IPS DF 19.7 (cell line): ENCODE measurements at regions not wholly inside any gene's neighbourhood (a gene's known extent, or its start where the extent isn't known, plus 50 kb on each side); places are given as distances from the start of the nearest gene placed in this dataset.
"Not testable (repeated sequence)": the region's sequence is repeated elsewhere in the genome, so short reads cannot be mapped to it uniquely, and the experiment has no call there.

Source experiments
- DNase-seq: peaks from one replicate; pipeline ENCODE4 v3.0.0-alpha.2; 2013; ENCODE audit warnings: low read depth, low spot score

DNA sequence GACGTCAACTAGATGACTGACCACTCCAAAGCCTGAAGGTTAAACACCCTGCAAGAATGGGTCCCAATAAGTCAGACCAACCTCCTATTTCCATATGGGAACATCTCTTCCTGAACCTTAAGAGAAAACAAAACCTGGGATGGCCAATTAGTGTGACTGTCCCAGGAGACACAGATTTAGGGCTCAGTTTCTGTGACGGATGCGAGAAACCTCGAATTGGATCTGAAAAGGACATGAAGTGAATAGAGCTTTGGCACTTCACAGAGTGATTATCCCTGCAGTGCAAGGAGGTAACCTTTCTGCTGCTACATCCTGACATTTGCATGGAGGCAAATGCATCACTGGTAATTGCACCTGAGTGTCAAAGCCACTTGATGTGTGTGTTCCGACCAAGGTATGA is 442.2 kb upstream of the KLF12 start:
- DNase-seq, result no peak

DNA sequence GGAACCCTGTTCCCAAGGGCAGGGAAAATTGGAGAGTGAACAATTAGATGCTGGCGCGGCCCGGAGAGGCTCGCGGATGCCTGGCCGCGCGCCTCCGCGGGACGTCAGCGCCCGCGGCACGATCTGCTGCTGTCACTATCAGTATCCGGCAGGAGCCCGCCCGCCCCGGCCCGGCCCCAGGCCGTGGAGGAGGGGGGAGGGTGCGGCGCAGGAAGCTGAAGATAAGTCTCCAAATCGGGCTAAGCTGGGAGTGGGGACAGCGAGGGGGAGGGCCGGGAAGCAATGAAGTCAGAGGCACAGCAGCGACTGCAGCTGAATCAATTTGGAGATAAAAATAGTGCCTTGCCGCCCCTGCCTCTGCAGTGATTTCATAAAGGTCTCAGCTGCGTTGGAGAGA is 441.5 kb upstream of the KLF12 start:
- DNase-seq, result peak; percentile 15

DNA sequence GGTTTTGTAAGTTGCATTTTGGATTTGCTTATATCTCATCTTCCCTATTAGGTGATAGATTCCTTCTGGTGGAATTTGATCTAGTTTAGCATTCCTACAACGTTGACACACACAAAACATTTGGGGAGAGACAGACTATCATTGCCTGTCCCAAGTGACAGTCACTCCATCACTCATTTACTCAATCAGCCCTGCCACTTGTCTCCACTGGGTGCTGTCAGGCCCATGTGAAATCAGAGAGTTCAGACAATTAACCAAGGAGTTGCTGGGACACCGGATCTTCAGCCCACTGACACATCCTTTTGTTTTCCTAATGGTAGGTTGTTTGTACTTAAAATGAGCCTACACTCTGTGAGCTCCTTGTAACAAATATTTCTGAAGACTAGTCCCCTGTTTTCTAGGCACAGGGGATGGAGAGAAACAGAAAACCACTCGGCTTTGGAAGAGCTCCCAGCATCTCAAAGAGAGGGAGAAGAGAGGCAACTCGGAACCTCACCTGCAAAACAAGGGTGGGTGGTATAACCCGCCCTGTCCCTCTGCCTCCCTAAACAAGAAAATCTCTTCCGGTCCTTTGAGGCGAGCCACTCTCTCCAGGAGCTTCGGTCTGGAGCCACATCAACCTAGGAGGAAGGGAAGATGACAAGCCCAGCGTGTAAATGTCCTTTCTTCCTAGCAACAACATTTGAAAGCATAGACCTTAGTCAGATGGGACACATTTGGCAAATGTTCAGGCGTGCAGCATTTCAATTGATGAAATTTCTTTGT is 440.9 kb upstream of the KLF12 start:
- no peak for DNase-seq

DNA sequence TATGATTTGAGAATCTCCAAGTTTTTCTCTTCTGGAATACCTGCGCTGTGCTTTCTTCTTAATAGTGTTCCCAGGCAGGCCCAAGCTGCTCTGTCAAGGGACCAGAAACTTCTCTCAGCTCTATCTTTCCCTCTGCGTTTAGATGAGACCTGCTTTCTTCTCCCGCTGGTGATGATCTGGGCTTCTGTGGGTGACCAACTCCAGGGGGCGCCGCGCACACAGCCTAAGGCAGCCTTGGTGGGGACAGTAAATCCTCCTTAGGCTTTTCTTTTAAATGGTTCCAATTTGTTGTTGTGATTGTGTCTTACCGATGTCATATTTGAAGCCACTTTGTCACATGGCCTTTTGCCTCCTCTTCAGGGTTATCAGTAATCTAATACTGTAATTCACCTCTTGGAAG is 439.4 kb upstream of the KLF12 start:
- DNase-seq, result no peak

DNA sequence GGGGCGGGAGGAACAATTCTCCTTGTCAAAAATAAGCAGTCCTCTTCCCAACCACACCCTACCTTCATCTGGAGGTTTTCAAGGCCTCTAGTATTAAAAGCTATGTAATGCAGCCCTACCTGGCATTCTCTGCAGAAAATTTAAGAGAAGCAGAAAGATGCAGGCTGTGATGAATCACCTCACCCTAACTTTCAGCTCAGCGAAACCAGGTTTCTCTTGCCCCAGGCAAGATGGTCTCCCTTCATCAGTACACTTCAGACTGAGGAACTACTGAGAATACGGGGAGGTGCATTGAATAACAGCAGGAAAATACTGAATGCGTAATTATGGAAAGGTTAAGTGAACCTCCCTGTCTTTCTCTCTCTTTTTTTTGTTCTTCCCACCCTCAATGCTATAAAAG is 437.6 kb upstream of the KLF12 start:
- no peak for DNase-seq

DNA sequence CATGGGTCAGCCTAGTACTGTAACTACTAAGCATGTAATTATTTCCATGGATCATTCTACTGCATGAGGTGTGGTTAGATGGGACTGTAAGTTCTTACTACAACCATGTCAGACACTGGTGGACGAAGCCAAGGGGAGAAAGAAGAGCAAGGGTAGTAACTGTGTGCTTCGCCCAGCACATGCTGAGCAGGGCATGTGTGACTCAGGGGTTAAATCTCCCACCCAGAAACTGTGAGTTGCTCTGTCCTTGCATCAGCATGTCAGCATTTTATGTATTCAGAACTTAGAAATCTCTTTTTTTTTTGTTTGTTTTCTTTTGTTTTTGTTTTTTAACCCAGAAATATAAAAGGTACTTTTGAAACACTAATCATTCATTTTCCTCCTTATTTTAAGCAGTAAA is 436.6 kb upstream of the KLF12 start:
- no peak for DNase-seq

DNA sequence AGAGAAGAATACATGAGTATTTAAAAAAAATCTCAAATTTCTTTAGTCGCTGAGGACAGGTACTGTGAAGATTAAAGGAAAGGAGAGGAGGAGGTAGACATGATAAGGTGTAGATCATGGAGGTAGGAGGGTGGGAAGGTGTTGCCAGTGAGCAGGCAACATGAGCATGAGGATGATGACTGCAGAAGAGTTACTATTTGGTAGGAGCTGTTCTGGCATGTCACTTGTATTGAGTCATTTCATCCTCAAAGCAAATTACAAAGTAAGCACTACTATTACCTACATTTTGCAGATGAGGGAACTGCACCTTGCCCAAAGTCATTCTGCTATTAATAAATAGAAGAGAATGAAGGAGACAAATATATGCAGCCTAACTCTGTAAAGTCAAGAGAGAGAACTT is 435.8 kb upstream of the KLF12 start:
- no peak for DNase-seq

DNA sequence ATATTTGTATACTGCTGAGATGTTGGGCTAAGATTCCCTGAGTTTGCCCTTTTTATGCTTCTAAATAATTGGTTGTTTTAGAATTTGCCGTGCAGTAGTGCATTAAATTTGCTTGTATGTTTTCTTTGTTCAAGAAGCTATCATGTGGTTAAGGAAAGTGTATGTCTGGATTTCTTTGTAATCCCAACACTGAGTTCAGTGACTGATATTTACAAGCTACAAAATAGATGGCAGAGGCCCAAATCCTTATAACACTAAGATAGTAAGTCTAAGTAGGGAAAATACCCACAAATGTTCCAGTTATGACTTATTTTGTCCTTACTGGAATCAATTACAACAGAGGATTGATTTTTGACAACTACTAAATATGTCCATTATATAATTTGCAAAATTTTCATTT is 435.0 kb upstream of the KLF12 start:
- DNase-seq, result no peak

DNA sequence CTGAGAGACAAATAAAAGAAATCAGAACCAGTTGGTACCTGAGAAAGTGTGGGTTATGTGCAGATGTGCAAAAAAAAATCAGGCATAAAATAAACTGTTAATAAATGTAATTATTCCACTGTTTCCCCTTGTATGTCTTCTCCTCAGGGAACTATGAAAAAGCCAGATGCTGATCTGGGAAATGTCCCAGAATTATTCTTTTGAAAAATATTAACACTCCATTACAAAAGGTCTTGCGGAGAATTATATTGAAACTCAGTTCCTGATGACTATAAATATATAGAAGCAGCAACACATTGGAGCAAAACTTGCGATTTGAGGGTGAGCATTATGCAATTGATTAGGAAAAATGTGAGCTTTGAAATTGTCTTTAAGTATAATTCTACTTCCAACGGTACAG is 433.3 kb upstream of the KLF12 start:
- DNase-seq, result no peak

DNA sequence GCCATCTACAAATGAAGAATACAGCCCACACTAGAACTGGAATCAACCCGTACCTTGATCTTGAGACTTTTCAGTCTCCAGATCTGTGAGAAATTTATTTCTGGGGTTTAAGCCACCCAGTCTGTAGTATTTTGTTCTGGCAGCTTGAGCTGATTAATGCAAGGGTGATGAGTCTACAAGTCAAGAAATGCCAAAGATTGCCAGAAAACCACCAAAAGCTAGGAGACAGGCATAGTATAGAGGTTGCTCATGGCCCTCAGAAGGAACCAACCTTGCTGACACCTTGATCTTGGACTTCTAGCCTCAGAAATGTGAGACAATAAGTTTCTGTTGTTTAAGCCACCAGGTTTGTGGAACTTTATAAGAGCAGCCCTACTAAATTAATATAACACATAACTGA is 428.2 kb upstream of the KLF12 start:
- no peak for DNase-seq

DNA sequence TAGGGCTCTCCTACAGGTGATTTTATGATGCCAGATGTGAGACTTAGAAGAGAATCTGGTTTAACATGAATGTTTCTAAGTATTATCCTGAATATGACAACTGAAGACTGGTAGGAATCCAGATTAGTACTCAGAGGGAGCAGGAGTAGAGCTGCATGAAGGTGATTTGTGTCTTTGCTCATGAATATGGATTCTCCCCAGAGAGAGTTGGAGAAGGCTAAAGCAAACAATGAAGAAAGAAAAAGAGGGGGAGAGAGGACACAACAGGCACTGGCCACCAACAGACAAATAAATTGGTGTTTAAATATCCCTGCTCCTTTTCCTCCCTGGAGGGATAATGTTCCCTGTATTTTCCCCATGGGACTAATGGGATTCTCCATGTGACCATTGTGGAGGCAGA is 427.0 kb upstream of the KLF12 start:
- no peak for DNase-seq

DNA sequence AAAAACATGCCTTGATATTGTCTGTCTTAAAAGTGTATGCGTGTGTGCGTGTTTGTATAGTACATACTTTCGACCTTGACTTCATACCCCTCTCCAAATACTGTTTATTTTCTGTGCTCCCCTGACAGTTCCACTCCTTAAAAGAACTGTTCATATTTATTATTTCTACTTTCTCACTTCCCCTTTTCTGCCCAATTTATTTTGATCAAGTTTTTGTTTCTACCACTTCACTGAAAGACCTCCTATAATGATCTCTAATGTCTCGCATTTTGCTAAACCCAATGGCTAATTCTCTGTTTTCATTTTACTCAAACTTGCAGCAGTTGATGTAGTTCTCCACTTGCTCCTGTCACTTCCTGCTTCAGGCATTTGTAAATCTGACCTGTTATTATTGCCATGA is 426.1 kb upstream of the KLF12 start:
- DNase-seq, result no peak

DNA sequence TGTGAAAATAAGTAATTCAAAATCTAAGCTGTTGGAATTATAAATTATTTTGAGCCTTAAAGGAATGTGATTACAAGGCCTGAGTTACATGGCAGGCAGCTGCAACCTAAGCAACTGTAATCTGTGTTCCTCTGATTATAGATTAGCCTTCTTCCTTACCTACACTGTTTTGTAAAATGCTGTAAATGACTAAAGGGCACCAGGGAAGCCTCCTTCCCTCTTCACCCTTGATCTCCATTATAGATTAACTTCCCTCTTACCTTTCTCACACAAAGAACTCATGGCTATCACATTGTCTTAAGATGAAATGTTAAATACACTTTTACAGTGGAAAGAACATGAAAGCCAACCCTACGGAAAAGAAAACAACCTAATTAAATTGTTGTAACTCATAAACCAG is 423.7 kb upstream of the KLF12 start:
- no peak for DNase-seq

DNA sequence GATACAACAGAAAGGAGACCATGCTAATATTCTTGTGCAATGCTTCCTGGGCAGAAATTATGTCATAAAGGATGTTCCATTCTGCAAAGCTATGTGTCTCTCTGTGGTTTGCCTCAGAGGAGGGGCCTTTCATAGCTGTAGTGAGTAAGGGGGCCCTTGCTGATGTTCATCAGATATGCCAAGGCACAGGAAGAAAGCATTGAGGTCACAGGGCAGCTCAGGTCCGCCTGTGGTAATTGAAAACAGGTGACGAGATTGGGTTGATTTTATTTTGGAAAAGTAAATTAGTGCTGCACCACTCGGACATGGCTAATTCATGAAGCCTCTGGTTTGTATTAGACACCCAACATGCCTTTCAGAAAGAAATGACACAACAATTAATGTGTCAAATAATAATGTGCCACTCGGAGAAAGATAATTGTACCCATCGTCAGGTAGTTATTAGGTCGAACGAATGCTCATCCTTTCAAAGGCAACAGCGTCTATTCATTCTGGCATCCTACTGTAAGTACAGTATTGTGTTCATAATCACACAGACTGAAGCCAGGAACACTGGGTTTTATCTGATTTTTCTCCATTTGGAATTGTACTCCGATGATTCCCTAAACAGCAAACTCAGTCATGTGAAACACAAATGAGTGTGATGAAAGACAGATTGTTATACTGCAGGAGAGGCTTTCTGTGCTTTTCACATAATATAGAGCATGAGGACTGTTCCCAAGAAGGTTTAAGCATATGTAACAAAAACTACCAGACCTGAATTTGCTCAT is 421.6 kb upstream of the KLF12 start:
- no peak for DNase-seq

DNA sequence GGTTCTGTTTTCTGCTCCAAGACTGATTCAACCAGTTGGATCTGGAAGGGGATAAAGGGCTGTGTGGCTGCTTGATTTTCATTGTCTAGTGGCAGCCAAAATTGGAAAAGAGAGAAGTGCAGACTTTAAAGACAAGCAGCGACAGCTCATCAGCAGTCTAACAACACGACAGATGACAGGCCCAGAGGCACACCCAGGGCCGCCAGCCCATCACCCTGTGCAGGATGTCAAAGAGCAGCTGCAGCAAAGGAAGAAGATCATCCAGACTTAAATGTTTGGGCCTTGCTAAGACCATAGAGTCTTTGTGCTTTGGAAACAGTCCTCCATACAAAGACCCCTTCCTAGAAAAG is 421.0 kb upstream of the KLF12 start:
- DNase-seq, result no peak

DNA sequence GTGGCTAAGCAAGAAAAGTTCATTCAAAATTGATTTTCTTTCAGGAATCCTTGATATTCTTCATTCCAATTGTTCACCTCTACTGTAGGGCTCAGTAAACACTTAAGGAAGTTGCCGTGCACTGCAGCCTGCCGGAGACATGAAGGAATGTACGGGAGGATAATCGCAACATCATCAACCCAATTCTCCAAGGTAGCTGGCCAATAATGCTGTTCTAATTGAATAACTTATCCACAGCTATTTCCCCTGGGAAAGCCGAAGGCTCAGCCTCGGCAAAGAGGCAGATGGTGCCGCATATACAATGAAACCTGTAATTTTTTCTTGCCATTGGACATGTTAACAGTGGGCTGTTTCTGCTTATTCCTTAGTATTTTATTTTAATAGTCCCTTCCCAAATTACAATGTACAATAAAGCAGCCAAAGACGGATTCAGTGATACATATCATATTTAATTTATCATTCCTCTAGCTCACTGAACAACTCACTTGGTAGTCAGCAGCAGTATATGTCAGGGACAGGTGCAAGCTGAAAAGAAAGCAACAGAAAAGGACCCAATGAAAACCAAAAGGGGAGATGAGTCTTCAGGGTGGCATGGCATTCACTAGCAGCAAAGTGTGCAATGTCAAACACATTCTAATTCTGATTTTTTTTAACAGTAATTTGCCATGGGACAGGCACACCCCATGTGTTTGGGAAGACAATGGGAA is 420.5 kb upstream of the KLF12 start:
- DNase-seq, result no peak

DNA sequence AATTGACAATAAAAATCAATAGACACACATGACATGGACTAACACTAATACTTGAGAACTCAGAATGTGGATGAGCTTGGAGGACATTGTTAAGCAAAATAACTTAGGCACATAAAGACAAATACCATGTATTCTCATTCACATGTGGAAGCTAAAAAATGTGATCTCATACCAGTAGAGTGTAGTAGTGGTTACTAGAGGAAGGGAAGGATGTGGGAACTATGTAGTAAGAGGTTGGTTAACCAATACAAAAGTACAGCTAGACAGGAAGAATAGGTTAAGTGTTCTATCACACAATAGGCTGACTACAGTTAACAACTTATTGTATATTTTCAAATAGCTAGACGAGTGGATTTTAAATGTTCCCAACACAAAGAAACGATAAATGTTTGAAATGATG is 415.8 kb upstream of the KLF12 start:
- no peak for DNase-seq

DNA sequence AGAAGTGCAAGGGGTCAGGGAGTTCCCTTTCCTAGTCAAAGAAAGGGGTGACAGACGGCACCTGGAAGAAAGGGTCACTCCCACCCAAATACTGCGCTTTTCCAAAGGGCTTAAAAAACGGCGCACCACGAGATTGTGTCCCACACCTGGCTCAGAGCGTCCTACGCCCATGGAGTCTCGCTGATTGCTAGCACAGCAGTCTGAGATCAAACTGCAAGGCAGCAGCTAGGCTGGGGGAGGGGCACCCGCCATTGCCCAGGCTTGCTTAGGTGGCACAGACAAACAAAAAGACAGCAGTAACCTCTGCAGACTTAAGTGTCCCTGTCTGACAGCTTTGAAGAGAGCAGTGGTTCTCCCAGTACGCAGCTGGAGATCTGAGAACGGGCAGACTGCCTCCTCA is 402.4 kb upstream of the KLF12 start:
- not testable (repeated sequence) for DNase-seq

DNA sequence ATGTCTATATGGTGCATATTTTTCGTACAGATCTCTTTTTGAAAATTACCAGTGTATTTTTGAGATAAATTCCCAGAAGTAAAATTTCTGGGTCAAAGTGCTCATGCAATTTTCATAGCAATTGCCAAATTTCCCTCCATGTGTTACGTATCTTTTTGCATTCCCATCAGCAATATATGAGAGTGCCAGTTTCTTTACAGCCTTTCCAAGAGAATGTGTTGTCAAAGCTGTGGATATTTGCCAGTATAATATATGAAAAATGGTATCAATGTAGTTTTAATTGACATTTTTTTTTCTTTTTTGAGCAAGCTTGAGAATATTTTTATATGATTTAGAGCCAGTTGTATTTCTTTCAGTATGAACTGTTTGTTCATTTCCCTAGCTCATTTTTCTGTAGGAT is 399.0 kb upstream of the KLF12 start:
- no peak for DNase-seq

DNA sequence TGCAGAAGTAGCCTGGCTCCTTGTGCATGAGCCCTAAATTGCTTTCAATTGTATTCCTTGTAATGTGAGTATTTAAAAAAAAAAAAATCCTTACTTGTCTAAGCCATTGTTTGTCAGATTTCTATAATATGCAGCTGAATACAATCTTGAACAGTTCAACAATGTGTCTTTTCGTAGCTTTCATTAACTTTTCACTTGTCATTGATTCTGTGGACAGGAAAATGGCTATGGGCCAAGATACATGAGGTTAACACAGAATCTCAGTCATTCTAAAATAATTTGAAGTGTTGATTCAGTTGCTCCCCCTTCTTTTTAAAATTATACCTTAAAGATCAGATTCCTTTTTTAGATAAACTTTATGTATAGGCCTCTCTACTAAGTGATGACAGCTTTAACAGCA is 395.8 kb upstream of the KLF12 start:
- DNase-seq, result no peak

DNA sequence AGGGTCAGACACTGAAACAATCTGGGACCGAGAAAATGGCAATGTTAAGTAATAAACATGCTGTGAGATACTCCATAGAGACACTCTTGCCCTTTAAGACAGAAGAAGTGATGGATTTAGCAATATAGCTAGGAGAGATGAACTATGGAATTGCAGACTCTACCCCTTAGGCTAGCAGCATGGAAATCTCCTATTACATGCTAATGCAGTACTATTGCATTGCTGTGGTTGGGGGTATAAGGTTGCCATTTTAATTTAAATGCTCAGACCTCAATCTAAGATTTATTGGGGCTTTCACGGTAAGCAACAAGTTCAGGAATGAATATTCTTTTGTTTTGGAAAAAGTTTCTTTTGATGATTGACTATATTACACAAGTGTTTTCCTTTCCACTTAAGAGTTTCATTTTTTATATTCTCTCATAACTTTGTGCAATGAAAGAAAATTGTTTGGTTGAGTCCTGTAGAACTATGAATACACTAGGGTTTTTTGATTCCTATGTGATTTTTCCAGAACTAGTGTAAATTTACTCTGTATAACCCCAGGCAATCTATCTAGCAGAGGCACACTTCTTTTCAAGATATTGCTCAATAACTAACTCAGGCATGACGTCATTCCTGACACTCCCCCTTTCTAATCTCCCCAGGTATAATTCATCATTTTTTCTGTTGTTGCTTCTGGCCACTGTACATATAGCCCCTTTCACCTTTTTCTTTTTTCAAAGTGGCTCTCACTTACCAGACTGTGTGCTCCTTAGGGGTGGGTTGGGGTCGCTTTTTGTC is 394.7 kb upstream of the KLF12 start:
- DNase-seq, result no peak

DNA sequence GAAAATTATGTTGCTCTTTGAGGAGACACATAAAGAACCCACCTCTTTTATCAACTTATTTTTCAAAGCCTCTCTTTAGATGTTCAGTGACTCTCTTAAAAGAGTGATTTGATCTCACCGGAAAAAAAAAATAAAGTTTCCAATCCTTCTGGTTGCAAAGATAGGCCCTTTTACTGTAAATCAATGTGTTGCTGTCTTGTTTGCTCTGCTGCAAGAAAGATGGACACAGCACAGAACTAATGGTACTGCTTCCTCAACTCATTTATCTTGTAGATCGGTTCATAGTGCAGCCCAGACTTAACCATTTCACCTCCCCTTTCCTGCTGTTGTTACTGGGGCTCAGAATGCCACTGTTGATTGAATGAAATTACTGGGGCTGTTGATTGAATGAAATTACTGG is 388.9 kb upstream of the KLF12 start:
- no peak for DNase-seq
